Activated CD8-positive, alpha-beta memory T cell treated with anti-CD3 and anti-CD28 coated beads for 24 hours (primary cell): ENCODE measurements at regions not wholly inside any gene's neighbourhood (a gene's known extent, or its start where the extent isn't known, plus 50 kb on each side); places are given as distances from the start of the nearest gene placed in this dataset.

Experiments
- DNase-seq: peaks from one replicate; pipeline ENCODE4 v3.0.0-alpha.2; 2020

DNA sequence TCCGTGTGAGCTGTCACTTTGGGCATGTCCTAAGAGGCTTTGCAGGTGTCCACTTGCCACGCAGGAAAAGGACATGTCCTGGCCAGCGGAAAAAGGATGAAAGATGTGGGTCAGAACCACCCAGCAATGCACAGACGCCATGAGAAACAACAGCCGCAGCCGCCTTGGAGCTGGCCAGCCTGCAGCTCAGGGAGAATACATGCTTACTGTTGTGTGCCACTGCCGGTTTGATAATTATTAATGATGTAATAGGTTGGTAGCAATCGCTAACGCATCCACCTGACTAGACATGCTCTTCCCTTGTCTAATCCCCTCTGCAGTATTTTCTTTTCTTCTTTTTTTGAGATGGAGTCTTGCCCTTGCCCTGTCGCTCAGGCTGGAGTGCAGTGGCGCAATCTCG lies 221.7 kb downstream of the HAUS1 start:
- DNase-seq = no peak

- no peak for DNase-seq
Measured at GRCh38 chr18:46329736-46330246, 225.6 kb downstream of the HAUS1 start.

DNA sequence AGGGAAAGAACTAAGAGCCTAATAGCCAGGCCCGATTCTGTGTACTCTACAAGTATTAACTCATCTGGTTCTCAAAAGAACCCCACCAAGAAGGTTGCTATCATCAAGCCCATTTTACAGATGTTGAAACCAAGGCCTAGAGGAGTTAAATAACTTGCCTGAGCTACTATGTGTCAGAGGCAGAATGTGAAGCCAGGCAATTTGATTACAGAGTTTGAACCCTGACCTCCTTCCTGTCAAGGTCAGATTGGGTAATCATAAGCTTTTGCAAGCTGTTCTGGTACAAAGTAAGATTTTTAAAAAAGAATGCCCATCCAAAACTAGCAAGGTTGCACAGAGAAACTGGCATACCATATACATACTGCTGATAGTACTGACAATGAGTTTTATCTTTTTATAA lies 227.1 kb downstream of the HAUS1 start:
- no peak for DNase-seq

DNA sequence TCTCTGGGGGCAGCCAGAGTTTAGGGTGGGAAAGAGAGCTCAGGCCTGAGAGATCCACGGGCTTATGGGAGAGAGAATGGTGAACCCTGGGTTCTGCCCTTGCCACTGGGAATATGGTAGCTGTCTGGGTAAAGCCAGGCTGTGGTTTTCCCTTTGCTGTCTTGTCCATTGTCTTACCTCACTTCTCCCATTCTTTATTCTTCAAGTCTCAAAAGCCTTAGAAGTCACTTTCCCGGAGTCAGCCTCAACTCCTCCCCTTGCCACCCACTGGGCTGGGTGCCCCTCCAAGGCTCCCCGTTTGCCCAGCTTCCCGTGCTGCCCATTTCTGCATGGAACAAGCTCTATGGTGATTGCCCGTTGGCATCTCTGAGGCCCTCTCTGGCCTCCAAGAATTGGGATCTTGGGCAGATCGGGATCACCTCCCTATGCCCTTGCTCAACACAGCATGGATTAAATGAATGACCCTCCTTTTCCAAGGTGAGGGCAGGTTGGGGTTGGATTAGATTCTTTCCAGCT lies 228.2 kb downstream of the HAUS1 start:
- DNase-seq = no peak

- no peak for DNase-seq
Measured at GRCh38 chr18:46332921-46333341, 228.7 kb downstream of the HAUS1 start.

GRCh38 chr18:46333431-46334135 lies 229.4 kb downstream of the HAUS1 start:
- peak; percentile 61 for DNase-seq

GRCh38 chr18:46334868-46335281 lies 230.7 kb downstream of the HAUS1 start:
- no peak for DNase-seq

DNA sequence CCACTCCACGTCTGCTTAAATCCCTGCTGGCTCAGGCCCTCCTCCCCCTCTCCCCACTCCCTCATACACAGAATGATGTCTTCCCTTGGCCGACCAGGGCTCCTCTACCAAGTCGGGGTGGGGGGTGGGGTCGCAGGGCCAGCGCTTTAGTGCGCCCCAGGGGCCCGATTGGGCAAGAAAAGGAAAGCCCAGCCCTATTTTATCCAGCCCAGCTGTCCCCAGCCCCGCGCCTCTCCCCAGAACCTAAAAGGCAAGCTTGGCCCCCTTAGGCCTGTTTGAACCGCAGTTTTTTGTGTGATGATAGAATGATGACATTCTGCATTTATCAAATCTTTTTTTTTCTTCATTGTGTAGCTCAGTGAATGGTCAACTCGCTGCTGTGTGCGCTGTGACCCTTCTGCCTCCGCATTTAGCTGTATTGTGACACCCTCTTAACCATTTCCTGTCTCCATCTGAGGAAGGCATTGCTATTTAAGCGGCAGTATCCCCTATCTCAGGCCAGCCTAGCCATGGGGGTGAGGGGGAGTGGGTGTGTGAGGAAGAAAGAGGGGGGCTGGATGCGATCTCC lies 231.4 kb downstream of the HAUS1 start:
- no peak for DNase-seq

- DNase-seq = no peak
Measured at GRCh38 chr18:46336278-46337111, 232.3 kb downstream of the HAUS1 start.

GRCh38 chr18:46337271-46337670 lies 233.1 kb downstream of the HAUS1 start:
- no peak for DNase-seq

GRCh38 chr18:46338205-46338604 lies 234.0 kb downstream of the HAUS1 start:
- no peak for DNase-seq

DNA sequence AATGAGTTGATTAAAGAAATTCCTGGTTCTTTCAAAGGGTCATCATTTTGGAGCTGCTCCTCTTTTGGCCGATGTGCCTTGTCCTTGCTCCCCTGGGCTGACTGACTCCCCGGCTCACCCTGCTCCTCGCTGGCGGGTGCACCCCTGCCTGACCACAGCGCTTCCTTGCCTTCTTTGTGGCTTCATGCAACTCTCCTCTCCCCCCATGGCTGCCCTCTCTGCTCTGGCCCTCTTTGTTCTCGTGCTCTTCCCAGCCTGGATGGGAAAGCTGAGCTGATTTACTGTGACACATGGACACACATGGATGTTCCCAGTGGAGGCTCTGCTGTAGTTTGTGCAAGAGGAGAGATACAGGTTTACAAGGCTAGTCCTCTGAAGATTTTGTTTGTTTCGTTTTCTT lies 234.6 kb downstream of the HAUS1 start:
- no peak for DNase-seq

DNA sequence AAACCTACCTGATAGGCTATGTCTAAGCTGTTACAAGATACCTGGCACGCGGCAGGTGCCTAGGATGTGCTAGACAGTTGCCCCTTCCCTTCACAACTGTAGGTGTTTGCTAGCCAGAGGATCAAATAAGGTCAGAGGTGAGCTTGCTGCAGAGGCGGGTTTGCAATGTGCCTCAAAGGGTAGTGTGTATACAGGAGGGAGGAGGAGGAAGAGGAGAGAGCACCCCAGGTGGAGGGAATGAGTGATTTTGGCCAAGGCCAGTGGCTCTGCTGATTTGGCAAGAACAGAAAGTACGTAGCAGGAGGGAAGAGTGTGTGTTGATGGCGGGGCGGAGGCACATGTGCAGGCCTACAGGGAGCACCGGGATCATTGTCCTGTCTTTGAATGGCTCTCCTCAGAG lies 236.5 kb downstream of the HAUS1 start:
- no peak for DNase-seq

DNA sequence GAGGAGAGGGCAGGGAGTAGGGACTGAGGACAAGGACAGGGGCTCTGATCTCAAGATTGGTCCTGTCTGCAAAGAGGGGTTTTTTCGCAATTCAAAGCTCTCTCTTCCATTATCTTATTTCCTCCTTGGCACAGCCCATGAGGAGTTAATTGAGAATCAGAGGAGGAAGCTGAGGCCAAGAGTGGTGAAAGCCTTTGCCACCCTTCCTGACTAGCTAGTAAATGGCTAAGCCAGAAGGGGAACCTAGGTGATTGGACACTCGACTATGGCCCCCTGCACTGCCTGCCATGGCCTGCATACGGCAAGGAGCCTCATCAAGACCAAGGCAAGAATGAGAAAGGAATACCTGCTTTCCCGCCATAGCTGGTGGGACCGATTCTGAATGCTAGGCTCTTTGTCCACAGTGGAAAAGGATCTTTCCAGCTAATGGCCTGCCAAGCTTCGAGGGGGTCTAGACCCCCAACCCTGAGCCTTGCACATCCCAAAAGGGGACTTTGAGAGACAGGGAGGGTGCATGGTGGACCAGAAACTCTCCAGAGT lies 237.9 kb downstream of the HAUS1 start:
- DNase-seq = no peak

DNA sequence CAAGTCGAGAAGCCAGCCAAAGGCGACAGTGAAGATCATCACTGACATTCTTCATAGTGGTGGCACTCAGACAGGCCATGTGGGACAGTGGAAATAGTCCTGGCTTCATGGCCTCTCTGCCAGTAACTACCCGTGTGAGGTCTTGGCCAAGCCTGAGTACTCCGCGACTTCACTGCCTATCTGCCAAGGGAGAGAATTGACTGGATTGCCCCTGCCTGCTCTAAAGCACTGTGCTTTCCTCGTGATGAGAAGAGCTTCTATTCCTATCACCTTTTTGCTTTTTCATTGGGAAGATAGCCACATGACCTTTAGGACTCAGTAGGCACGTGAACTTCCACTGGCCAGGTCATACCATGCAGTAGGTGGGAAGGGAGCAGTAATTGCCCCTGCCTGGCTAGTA lies 239.3 kb downstream of the HAUS1 start:
- no peak for DNase-seq

GRCh38 chr18:46343931-46344372 lies 239.8 kb downstream of the HAUS1 start:
- DNase-seq = peak; percentile 65

DNA sequence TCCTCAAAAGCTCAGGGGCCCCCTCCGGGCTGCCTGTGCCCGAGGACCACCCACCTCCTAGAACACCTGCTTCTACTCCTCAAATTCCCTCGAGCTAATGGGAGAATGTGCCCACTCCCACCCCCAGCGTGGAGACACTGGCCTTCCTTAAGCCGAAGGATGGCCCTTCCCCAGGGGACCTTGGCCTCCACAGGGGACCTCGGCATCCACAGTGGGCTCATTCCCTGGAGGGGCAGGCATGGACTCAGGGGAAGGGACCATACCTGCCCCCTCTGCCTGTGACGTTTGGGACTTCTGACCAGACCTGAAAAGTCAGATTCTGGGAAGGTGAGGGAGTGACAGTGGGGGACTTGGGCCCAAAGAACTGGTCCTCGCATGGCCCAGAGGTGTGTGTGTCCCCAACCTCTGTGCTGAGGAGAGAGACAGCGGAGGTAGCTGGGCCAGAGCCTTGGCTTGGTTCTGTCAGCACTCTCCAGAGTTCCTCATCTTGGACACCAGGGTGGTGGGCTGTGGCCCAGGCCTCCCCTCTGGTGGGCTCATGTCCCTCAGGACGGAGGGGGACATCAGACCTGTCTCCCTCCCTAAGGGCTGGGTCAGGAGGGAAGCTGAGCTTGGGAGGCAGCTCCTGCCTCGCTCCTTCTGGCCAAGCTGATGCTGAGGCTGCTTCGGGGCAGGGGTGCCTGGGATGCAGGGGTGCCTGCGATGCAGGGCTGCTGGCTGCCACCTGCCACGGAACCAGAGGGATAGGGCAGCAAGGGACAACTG lies 240.4 kb downstream of the HAUS1 start:
- DNase-seq = no peak

- no peak for DNase-seq
Measured at GRCh38 chr18:46345181-46345465, 240.9 kb downstream of the HAUS1 start.

DNA sequence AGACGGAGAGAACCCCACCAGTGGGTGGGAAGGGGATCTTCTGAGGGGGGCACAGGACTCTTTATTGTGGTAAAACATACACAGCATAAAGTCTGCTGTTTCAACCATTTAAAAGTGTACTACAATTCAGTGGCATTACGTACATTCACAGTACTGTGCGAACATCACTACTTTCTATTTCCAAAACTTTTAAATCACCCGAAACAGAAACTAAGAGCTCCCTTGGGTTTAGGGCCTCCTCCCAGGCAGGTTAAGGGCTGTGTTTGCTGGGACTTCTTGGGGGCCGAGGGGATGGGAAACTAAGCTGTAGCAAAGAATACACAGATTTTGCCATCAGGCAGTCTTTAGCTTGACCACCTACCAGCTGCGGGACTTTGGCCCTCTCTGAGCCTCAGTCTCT lies 242.0 kb downstream of the HAUS1 start:
- DNase-seq = no peak

- no peak for DNase-seq
Measured at GRCh38 chr18:46346896-46347630, 242.9 kb downstream of the HAUS1 start.

DNA sequence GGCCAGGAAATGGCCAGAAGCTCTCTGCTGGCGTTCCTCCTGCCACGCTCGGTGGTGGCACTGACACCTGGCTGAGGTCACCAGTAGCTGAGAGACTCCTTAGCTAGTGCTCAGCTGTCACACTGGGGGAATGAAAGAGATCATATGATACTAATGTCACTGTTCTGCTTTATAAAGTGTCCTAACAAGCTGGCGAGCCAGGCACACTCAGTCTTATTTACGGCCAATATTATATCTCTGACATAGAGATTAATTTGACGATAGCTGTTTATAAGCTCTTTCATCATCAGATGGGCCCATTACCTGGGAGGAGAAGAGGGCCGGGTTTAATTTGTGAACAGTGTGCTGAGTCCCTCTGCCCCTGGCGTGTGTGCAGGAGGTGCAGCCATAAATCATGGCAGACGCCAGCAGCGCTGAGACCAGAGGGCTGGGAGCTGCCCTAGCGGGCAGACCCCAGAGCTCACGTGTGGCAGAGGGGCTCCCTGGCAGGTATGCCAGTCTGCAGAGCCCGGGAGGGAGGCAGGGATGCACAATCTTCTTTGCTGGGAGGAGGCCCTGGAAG lies 246.5 kb downstream of the HAUS1 start:
- no peak for DNase-seq
